ENCODE measurements at regions not wholly inside any gene's neighbourhood (a gene's known extent, or its start where the extent isn't known, plus 50 kb on each side); places are given as distances from the start of the nearest gene placed in this dataset.

- TF ChIP-seq ZFP37 (tag by site-specific recombination; IDR thresholded peaks at IDR 0.05) (no peak), ZNF274 (IDR thresholded peaks at IDR 0.05; ENCODE audit: low read length) (no peak), ZNF274 (tag by site-specific recombination; IDR thresholded peaks at IDR 0.05; ENCODE audit: borderline replicate concordance) (no peak), IKZF3 (tag by site-specific recombination; IDR thresholded peaks at IDR 0.05) (peak; percentile 35; the same call in 1 of the 2 replicates), ZNF133 (tag by site-specific recombination; IDR thresholded peaks at IDR 0.05) (no peak), PRDM1 (tag by site-specific recombination; IDR thresholded peaks at IDR 0.05) (peak; percentile 91), SCRT2 (tag by site-specific recombination; IDR thresholded peaks at IDR 0.05) (peak; percentile 62), ZSCAN5A (tag by site-specific recombination; IDR thresholded peaks at IDR 0.05) (no peak), SALL2 (tag by site-specific recombination; IDR thresholded peaks at IDR 0.05; ENCODE audit: borderline replicate concordance) (no peak), ZBTB17 (tag by site-specific recombination; IDR thresholded peaks at IDR 0.05) (peak; percentile 34), ZNF555 (tag by site-specific recombination; conservative IDR thresholded peaks at IDR 0.05) (no peak), ZNF354C (tag by site-specific recombination; IDR thresholded peaks at IDR 0.05; ENCODE audit: borderline replicate concordance, low read depth) (no peak), PATZ1 (tag by site-specific recombination; IDR thresholded peaks at IDR 0.05) (peak; percentile 39; the same call in 1 of the 2 replicates), ZBTB6 (tag by site-specific recombination; IDR thresholded peaks at IDR 0.05) (0 out of 2 replicates have a peak, but pooled peaks have one; percentile 41), ZNF18 (tag by site-specific recombination; IDR thresholded peaks at IDR 0.05) (peak; percentile 95), ZNF561 (tag by site-specific recombination; IDR thresholded peaks at IDR 0.05; ENCODE audit: borderline replicate concordance) (peak; percentile 93), ZNF157 (tag by site-specific recombination; IDR thresholded peaks at IDR 0.05) (no peak), FEZF1 (tag by site-specific recombination; IDR thresholded peaks at IDR 0.05) (no peak; the same call in 1 of the 2 replicates), ZNF449 (tag by site-specific recombination; IDR thresholded peaks at IDR 0.05) (peak; percentile 77), YY2 (tag by site-specific recombination; IDR thresholded peaks at IDR 0.05) (no peak), ZNF514 (tag by site-specific recombination; IDR thresholded peaks at IDR 0.05) (no peak), ZXDB (tag by site-specific recombination; IDR thresholded peaks at IDR 0.05) (no peak), ZNF629 (tag by site-specific recombination; IDR thresholded peaks at IDR 0.05) (peak; percentile 59; the same call in 1 of the 2 replicates), PRDM6 (tag by site-specific recombination; IDR thresholded peaks at IDR 0.05) (peak; percentile 95)
Measured at GRCh38 chr12:116459916-116460663, 99.1 kb upstream of the MAP1LC3B2 start (continued).
